SK-N-SH treated with all-trans-retinoic acid at 6 μM for 48 hours (cell line): ENCODE measurements at regions not wholly inside any gene's neighbourhood (a gene's known extent, or its start where the extent isn't known, plus 50 kb on each side); places are given as distances from the start of the nearest gene placed in this dataset.

Source experiments
- CSDC2 ChIP-seq: fragments of 250-450 bp; sonication (Bioruptor Pico); IDR thresholded peaks from 2 replicates; pipeline ENCODE4 v1.5.0; 2020; ENCODE audit warnings: mild to moderate bottlenecking, moderate library complexity
- CSRNP3 ChIP-seq: fragments of 250-450 bp; sonication (Bioruptor Pico); IDR thresholded peaks from 2 replicates; pipeline ENCODE4 v1.5.1; 2021; ENCODE audit warnings: mild to moderate bottlenecking, moderate library complexity
- GLIS3 ChIP-seq: fragments of 250-450 bp; sonication (Bioruptor Pico); IDR thresholded peaks from 2 replicates; pipeline ENCODE4 v1.5.0; 2020; ENCODE audit warnings: mild to moderate bottlenecking, moderate library complexity
- PATZ1 ChIP-seq: fragments of 250-450 bp; sonication (Bioruptor Pico); IDR thresholded peaks from 2 replicates; pipeline ENCODE4 v1.8.0; 2020; ENCODE audit warnings: mild to moderate bottlenecking, moderate library complexity, borderline replicate concordance
- POU6F1 ChIP-seq: fragments of 250-450 bp; sonication (Bioruptor Pico); IDR thresholded peaks from 2 replicates; pipeline ENCODE4 v1.8.0; 2021; ENCODE audit warnings: low read depth, mild to moderate bottlenecking, moderate library complexity, borderline replicate concordance
- SNAI2 ChIP-seq: fragments of 250-450 bp; sonication (Bioruptor Pico); IDR thresholded peaks from 2 replicates; pipeline ENCODE4 v1.5.0; 2020; ENCODE audit warnings: mild to moderate bottlenecking, moderate library complexity
- TCF4 ChIP-seq: fragments of 250-450 bp; sonication (Bioruptor Pico); IDR thresholded peaks from 2 replicates; pipeline ENCODE4 v1.8.0; 2021; ENCODE audit warnings: mild to moderate bottlenecking, moderate library complexity, borderline replicate concordance
- TOX ChIP-seq: fragments of 250-450 bp; sonication (Bioruptor Pico); IDR thresholded peaks from 2 replicates; pipeline ENCODE4 v1.8.0; 2021; ENCODE audit warnings: mild to moderate bottlenecking, moderate library complexity, borderline replicate concordance
- TSHZ2 ChIP-seq: fragments of 250-450 bp; sonication (Bioruptor Pico); IDR thresholded peaks from 2 replicates; pipeline ENCODE4 v1.5.0; 2020; ENCODE audit warnings: mild to moderate bottlenecking, moderate library complexity
- ZFP30 ChIP-seq: fragments of 450-650 bp; formaldehyde crosslinking; IDR thresholded peaks from 2 replicates; pipeline ENCODE4 v1.5.0; 2022; ENCODE audit warnings: mild to moderate bottlenecking, moderate library complexity

GRCh38 chr7:21169667-21170580, 258.0 kb upstream of the SP4 start:
- TF ChIP-seq TOX (CRISPR knock-in tag), result no peak
- no peak for TF ChIP-seq TCF4 (CRISPR knock-in tag)
- TF ChIP-seq SNAI2 (CRISPR knock-in tag), result no peak
- no peak for TF ChIP-seq PATZ1 (CRISPR knock-in tag)
- TF ChIP-seq CSDC2, result no peak
- no peak for TF ChIP-seq GLIS3
- TF ChIP-seq TSHZ2 (CRISPR knock-in tag), result no peak
- TF ChIP-seq CSRNP3 (CRISPR knock-in tag), result no peak
- TF ChIP-seq ZFP30 (CRISPR knock-in tag), result no peak
- TF ChIP-seq POU6F1 (CRISPR knock-in tag), result no peak
